ENCODE measurements at regions not wholly inside any gene's neighbourhood (a gene's known extent, or its start where the extent isn't known, plus 50 kb on each side); places are given as distances from the start of the nearest gene placed in this dataset.

- no peak for TF ChIP-seq CHD7 (IDR thresholded peaks at IDR 0.05; ENCODE audit: insufficient replicate concordance, low read length)
- no peak for TF ChIP-seq ATF2 (IDR thresholded peaks at IDR 0.05; ENCODE audit: low read length)
- no peak for TF ChIP-seq TAF1 (IDR thresholded peaks at IDR 0.05; ENCODE audit: low read depth, low read length)
- no peak for TF ChIP-seq YY1 (IDR thresholded peaks at IDR 0.05; ENCODE audit: low read depth, low read length)
- no peak for TF ChIP-seq TAF7 (optimal IDR thresholded peaks at IDR 0.05; ENCODE audit: borderline replicate concordance, low read depth, low read length)
- no peak for TF ChIP-seq HDAC6 (IDR thresholded peaks at IDR 0.05; ENCODE audit: low read depth, low read length)
- no peak for TF ChIP-seq CBX5 (IDR thresholded peaks at IDR 0.05; ENCODE audit: low read depth, low read length)
- TF ChIP-seq SP4 (IDR thresholded peaks at IDR 0.05; ENCODE audit: low read length): no peak
These were observed 195.5 kb downstream of the RGS3 start (continued) for GRCh38 chr9:113659039-113659438.
